GM12864 (cell line): ENCODE measurements at regions not wholly inside any gene's neighbourhood (a gene's known extent, or its start where the extent isn't known, plus 50 kb on each side); places are given as distances from the start of the nearest gene placed in this dataset.

Experiments used
- DNase-seq: peaks from one replicate; pipeline ENCODE4 v3.0.0-alpha.2; 2011; ENCODE audit warnings: low read depth
- H3K4me3 ChIP-seq: 2 replicates; pipeline ENCODE4 v1.5.1; 2011; ENCODE audit warnings: mild to moderate bottlenecking, low read depth, low read length, control low read depth
- TF ChIP-seq, protein P1 (sequence below): IDR thresholded peaks from 2 replicates; pipeline ENCODE4 v1.5.1; 2011; ENCODE audit warnings: low read depth, mild to moderate bottlenecking, moderate library complexity, low read length, control low read depth, inconsistent platforms; ENCODE audit errors: missing control alignments

DNA sequence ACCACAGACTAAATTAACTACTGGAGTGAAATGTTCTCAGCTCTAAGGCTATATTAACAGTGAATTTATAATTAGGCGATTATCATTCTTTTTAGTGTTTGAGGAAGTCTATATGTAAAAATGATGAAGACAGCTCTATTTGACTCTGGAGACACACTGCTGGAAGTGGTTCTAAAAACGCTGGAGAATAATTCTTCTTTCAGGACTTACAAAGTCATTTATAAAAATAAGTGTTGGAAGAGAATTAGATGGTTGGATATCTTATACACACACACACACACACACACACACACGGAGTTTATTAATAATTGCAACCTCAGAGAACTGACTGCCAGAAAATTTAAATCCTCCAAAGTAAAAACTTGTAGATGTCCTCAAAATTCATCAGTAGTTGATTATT lies 1171.3 kb downstream of the EFNB2 start:
- no peak for DNase-seq
- TF ChIP-seq, protein P1, sequence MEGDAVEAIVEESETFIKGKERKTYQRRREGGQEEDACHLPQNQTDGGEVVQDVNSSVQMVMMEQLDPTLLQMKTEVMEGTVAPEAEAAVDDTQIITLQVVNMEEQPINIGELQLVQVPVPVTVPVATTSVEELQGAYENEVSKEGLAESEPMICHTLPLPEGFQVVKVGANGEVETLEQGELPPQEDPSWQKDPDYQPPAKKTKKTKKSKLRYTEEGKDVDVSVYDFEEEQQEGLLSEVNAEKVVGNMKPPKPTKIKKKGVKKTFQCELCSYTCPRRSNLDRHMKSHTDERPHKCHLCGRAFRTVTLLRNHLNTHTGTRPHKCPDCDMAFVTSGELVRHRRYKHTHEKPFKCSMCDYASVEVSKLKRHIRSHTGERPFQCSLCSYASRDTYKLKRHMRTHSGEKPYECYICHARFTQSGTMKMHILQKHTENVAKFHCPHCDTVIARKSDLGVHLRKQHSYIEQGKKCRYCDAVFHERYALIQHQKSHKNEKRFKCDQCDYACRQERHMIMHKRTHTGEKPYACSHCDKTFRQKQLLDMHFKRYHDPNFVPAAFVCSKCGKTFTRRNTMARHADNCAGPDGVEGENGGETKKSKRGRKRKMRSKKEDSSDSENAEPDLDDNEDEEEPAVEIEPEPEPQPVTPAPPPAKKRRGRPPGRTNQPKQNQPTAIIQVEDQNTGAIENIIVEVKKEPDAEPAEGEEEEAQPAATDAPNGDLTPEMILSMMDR: no peak
- H3K4me3 ChIP-seq: no peak overlapping the region

DNA sequence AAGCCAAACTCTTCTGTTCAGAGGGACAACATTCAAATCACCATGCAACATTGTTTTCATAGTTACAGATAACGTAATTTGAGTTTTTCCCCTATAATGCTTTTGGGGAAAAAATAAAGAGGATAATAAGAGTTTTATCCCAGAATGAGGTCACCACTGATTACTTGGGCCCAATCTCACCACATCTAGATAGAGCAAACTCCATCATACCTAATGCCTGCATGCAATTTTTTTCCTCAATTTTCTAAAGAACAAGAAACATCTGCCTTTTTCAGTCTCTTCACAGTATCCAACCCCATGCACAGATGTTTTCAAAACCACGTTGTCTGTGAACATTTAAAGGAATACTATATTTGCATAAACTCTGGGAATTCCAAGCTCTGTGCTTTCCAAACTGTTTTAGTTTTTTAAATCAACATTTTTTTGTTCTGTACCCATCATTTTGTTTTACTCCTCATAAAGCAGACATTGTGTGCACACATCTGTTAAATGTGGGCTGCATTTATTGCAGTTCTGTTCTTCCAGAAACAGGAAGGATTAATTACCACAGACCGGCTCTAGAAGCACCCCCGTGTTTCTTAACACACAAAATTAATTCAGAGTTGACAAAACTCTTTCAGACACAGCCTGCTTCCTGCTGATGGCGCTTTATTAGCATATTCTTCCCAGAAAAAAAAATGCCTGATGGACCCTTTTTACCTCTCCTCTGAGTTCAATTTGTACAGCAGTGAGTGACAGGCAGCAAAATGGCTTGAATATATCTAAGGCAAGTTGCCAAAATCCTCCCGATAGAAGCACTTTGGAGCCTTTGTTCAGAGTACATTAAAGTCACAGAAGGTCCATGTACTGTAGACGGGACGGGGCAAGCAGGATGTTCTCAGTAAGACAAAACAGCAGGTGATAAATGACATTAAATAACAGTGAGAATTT lies 1171.9 kb downstream of the EFNB2 start:
- TF ChIP-seq, protein P1: no peak
- H3K4me3 ChIP-seq: no peak overlapping the region

DNA sequence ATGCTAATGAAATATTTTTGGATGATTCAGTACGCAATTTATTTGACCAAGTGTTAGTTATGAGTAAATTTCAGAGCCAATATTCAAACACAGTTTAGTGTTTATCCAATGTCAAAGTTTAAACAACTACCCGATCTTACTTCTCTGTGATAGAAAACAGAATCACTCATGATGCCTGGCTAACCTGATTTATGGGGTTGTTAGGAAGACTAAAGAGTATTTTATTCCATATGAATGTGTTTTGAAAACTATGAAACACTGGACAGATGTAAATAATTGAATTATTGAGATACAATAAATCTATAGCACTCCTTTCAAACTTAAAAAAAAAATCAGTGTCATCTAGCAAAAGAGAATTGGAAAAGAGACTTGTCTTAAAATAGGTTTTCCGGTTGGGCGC lies 1181.8 kb downstream of the EFNB2 start:
- no peak for DNase-seq
- no peak overlapping the region for H3K4me3 ChIP-seq
- TF ChIP-seq, protein P1: no peak

More for the DNA sequence above, 1171.9 kb downstream of the EFNB2 start:
- no peak for DNase-seq

DNA sequence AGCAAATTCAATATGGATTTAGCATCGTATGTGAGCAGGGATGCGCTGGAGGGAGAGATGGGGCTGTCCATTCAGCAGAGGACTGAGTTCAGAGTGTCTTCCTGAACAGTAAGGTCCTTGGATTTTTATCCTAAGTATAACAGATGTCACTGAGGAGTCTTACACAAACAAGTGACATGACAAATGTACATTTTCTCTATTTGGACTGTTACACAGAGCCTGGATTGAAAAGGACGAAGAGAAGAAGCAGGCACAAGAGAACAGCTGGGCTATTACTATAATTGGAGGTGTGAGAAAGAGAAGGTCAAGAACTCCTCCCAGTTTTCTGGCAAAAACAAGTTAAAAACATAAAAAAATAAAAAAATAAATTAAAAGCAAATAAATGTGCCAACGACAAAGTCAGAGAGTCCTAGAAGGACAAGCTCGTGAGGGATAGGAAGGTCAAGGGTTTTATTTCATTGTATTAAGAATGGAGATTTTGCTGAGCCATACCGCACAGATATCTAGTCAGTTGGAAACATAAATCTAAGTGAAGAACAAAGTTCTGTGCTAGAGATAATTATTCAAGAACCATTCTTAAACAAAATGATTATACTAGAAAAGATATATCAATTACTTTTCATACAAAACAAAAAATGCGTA lies 1186.3 kb downstream of the EFNB2 start:
- TF ChIP-seq, protein P1: no peak
- H3K4me3 ChIP-seq: no peak overlapping the region
- DNase-seq: no peak

DNA sequence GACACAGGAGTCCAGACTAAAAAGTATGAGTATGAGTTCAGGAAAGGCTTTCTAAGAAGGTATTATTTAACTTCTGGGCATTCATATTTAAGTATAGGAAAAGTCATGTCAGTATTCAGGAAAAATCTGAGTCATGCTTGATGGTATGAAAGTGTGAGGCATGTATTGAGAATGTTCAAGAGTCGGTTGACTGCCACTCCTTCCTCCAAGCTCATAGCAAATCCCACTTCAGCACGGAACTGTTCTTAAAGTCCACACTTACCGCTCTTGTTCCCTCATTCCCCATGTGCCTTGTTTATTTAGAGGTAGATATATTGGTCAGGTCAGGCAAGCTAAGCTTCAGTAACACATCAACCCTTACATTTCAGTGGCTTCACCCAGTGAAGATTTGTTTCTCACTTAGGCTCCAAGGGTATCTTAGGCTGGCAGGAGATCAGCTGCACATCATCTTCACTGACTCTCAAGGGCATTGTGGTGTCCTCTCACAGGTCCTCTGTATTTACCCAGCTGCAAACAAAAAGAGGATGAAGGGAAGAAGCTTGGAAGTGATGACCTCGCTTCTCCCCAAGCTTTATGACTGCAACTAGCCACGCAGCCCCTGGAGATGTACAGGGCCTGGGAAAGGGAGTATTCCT lies 1189.2 kb downstream of the EFNB2 start:
- no peak overlapping the region for H3K4me3 ChIP-seq
- TF ChIP-seq, protein P1: no peak
- no peak for DNase-seq

DNA sequence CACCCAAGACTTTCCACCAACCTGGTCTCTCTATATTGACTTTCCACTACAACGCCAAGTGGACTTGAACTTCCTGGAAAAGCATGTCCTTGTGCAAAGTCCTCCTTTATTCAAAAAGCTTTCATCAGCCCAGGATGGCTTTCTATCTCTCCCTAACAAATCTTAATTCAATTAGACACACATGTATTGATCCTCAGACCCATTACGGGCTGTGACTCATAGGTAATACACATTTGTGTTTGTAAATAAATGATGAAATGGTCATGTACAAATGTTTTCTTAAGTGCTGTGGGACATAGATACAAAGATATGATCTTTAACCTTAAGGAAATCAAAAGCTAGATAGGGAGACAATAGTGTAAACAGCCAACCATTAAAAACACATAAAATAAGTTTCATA lies 1189.7 kb downstream of the EFNB2 start:
- TF ChIP-seq, protein P1: no peak
- no peak for DNase-seq
- H3K4me3 ChIP-seq: no peak overlapping the region
